Central memory CD4-positive, alpha-beta T cell (primary cell): ENCODE measurements at regions not wholly inside any gene's neighbourhood (a gene's known extent, or its start where the extent isn't known, plus 50 kb on each side); places are given as distances from the start of the nearest gene placed in this dataset.

Source experiments
- DNase-seq: peaks from one replicate; pipeline ENCODE4 v3.0.0; 2022

- no peak for DNase-seq
These were observed 600.0 kb upstream of the CDH4 start for GRCh38 chr20:60652046-60652445.

DNA sequence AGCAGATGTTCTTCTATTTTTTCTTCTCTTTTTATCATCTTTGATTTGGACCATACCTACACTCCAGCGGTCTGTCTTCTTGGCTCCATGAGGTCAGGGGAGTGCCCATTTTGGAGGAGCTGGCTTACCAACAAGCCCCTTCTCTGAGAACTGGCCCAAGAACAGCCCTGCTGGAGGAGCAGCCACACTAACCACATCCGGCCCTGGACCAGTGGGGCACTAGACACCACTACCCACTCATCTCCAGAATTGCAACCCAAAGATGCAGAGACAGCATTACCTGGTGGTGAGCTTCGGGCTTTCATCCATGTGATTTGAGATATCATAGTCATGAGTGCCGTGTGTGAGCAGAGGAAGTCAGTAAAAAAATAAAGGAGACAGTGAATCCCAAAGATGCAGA, 599.4 kb upstream of the CDH4 start:
- no peak for DNase-seq

GRCh38 chr20:60653111-60653845, 598.8 kb upstream of the CDH4 start:
- DNase-seq, result no peak

DNA sequence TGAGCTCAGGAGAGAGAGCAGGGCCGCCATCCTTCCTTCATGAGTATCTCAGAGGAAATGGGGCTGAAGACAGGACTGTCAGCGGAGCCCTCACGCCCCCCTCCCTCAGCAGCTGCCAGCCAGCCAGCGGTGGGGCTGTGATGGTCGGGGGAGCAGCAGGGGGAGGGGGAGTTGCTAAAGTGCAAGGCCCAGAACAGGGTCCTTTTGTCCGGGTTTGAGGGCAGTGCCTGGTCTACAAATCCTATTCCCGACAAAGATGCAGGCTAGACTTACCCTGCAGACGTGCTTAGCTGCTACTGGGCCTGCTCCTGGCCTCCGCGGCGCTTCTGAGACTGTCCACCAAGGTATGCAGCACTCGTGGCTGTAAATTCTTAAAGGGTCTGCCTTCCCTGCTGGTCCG, 593.4 kb upstream of the CDH4 start:
- no peak for DNase-seq

DNA sequence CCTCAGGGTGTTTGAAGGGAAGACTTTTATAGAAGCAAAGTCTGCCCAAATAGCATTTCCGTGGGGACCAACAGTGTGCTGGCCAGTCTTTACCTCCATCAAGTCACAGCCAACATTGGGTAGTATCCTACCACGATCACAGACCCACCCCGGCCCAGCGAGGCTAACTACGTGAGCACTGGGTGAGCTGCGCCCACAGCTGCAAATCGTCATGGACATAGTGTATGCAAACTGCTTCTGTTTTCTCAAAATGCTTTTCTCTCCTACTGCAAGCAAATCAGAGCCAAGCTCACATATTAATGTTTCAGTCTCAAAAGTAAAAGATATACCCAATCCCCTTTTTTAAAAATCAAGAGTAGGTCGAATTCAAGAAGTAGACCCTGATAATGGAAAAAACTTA, 592.8 kb upstream of the CDH4 start:
- no peak for DNase-seq

- no peak for DNase-seq
These were observed 589.8 kb upstream of the CDH4 start for GRCh38 chr20:60662307-60662706.

DNA sequence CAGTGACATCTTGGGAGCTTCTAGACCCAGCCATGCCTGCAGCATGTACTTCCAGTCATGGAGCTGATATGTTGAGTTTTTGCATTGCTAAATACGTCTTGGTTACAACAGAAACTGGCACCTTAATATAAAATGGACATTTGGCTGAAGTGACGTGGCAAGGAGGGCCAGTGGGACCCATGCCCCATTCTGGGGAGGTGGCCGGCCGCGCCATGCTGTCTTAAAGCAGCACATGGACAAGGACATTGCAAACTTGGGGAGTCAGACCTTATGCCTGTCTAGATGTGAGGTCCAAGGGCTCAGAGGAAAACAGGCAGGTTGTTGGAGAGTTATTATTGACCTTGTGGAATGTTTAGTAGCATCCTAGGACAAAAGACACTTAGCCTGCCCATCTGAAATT, 588.0 kb upstream of the CDH4 start:
- DNase-seq, result no peak

DNA sequence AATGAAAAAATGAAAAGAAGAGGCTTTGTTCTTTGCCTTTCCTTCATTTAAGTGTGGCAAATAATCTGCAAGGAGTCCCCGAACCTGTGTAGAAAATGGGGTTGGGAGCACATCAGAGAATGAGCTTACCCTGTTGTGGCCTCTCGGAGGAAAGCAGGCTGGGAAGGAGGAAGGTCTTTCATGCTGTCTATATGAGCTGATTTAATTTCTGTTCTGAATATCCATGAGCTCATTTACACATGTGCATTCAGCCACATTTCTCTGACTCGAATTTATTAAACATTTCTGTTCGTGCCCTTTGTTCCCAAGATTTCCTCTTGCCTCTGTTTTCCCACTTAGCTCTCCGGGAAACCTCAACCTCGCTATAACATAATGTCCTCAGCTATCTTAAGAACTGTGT, 584.4 kb upstream of the CDH4 start:
- no peak for DNase-seq

GRCh38 chr20:60669211-60669610, 582.9 kb upstream of the CDH4 start:
- DNase-seq, result no peak

DNA sequence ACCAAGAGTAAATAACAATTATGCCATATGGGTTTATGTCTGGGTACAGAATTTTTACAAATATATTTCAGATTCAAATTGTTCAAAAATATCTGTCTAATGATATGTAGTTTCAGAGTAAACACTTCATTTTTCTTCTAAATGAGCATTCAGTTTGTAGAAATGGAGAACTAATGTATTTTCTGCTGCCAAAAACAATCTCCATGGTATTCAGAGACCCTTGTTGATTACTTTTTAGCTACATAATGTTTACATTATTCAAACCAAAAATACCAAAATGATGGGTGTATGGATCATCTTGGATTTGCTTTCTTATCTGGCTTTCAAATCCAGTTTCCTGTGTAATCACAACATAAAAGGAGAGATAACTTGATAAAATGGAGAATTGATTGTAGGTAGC, 576.0 kb upstream of the CDH4 start:
- DNase-seq, result no peak

GRCh38 chr20:60677819-60678218, 574.2 kb upstream of the CDH4 start:
- no peak for DNase-seq

- no peak for DNase-seq
These were observed 571.5 kb upstream of the CDH4 start for GRCh38 chr20:60680554-60680953.

GRCh38 chr20:60687213-60687612, 564.8 kb upstream of the CDH4 start:
- no peak for DNase-seq

DNA sequence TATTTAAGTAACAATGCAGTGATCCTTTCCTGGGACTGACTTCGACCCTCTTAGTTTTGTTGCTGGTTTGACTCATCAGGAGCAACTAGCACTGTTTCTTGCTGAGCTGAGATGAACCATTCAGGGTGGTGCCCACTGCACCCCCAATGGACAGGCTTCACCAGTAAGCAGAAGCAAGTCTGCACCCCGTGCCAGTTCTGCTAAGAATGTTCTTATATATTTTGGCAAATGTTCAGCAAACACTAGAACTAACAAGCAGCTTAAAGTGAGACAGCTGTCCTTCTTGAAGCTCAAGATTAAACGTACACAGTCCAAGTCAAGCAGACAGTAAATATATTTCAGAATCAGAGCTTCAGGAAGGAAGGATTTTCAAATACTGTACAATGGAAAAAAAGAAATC, 561.3 kb upstream of the CDH4 start:
- no peak for DNase-seq

DNA sequence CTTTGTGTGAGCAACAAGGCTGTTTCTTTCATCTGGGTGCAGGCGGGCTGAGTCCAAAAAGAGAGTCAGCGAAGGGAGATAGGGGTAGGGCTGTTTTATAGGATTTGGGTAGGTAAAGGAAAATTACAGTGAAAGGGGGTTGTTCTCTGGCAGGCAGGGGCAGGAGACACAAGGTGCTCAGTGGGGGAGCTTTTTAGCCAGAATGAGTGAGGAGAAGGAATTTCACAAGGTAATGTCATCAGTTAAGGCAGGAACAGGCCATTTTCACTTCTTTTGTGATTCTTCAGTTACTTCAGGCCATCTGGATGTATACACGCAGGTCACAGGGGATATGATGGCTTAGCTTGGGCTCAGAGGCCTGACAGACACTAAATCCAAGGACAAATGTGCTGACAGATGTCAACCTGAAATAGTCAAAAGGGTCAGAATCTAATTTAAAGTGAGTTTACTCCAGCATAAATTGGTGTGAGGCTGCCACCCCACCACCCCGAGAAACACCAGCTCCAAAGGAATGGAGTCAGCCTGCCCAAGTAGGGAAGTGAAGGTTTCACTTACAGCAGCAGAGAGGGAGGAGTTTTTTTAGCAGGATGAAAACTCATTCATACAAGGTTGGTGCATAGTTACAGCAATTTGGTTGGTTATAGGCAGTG, 560.0 kb upstream of the CDH4 start:
- DNase-seq, result no peak

DNA sequence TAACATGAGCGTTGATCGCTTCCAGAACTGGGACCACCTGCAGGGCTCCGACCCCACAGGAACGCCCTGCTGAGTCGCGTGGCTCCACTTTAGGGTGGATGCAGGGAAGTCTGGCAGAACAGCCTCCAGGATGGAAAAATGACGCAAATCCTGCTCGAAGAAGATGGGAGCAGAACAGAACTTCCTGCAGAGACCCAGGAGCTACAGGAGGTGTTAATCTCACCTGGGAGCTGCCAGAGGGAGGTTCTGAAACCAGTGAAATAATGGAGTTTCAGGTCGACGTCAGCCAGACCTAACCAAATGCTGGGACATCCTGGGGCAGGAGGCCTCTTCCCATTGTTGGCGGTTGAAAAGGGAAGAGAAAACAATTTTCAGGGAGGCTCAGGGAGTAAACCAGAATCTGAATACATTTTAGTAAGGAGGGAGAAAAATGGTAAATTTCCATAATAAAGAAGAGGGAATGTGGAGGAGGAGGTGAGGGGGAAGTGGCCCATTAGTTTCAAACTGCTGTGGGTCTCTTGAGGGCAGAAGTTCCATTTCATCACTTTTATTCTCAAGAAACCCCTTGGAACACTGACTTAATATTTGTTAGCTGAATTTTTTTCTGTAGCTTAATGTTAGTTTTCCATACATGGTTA, 558.4 kb upstream of the CDH4 start:
- DNase-seq, result no peak

- no peak for DNase-seq
These were observed 557.3 kb upstream of the CDH4 start for GRCh38 chr20:60694763-60695162.

DNA sequence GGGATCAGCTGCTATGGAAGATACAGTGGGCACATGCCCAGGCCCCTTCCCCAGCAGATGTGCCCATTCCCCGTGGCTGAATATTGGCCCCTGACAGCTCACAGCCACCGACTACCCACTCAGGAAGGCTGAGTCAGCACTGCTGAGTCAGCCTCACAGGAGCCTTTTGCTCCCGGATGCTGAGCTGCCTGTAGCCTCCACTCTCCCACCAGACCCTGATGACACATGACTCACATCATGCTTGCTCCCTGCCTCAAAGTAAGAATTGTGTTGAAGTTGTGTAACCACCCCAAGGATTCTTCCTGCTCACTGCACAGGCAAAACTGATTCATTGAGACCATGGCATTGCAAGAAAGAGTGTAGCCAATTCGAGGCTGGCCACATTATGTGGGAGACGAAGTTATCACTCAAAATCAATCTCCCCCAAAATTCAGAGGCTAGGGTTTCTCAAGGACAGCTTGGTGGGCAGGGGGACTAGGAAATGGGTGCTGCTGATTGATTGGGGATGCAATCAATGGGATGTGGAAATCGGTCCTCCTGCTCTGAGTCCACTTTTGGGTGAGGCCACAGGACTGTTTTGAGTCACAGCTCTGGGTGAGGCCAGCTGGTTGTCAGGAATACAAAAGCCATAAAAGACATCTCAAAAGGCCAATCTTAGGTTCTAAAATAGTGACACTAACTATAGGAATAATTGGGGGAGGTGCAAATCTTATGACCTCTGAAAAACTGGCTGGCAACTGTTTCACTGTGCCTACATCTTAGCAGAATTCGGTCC, 556.6 kb upstream of the CDH4 start:
- no peak for DNase-seq

DNA sequence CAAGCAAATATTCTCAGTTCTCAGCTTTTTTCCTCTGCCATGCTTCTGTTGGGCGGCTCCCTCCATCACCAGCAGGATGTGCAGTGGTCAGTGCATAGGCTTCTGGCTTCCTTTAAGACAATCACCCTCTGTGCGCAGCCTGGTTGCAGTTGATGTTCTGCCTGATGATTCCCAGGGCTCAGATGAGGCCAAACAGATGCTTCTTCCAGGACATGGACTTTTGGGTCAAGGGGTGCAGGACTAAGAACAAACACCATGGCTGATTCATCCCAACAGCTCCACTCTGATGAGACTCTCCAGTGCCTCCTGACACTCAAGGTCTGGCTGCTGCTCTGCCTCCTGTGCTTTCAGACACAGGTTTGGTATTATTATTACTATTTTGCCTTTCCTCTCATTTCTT, 554.8 kb upstream of the CDH4 start:
- DNase-seq, result no peak

DNA sequence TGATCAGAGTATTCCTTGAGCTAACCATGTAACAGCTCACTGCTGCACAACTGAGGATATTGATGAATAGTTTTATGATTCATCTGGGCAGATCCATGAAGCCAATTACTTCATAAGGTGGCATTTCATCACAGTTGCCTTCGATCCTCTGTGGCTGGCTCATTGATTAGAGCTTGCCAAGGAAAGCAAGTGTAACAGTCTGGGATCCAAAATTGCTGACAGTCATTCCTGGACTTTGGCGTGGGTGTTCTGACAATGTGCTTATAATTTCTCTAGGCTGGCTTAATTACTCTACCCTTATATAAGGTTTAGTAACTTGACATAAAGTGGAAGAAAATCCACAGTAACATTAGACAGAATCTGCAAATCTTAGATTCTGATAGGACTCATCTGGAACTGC, 551.3 kb upstream of the CDH4 start:
- DNase-seq, result no peak

- no peak for DNase-seq
These were observed 547.9 kb upstream of the CDH4 start for GRCh38 chr20:60704147-60704546.

DNA sequence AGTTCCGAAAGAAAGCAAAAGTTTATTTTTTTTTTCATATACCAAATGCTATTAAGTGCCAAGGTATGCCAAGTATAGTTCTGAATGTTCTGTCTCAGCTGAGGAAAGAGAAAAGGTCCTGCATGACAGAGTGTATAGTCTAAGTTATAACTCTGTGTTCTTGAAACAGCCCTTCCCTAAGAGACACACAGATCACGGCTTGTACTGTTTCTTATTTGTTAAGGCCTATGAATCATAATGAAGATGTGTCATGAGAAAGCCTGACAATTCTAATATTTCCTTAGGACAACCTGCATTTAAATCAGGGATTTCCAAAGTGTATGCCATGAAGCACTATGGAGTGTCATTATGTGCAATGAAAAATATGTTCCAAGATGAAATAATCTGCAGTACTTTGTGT, 538.7 kb upstream of the CDH4 start:
- DNase-seq, result no peak

- DNase-seq, result no peak
These were observed 536.9 kb upstream of the CDH4 start for GRCh38 chr20:60715172-60715571.
